ENCODE measurements at regions not wholly inside any gene's neighbourhood (a gene's known extent, or its start where the extent isn't known, plus 50 kb on each side); places are given as distances from the start of the nearest gene placed in this dataset.

DNA sequence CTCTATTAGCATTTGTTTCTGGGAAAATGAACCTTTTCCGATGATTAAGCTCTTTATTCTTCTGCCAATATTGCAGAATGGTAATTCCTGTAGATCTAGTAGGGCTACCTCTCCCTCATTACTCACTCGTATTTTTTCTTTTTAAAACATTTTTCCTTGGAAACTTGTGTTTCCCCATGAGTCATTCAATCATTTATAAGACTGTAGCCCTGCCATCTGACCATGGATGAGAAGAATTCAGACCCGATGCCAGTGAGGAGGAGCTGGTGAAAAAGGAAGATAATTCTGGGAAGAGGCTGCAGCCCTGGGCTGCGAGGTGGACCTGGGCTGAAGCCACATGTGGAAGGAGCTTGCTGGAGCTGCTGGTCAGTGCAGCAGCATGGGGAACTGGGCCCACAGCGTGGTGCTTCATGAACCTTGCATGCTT is 242.8 kb downstream of the KLF6 start:
- DNase-seq (ENCODE audit: low read depth), result peak; percentile 19

DNA sequence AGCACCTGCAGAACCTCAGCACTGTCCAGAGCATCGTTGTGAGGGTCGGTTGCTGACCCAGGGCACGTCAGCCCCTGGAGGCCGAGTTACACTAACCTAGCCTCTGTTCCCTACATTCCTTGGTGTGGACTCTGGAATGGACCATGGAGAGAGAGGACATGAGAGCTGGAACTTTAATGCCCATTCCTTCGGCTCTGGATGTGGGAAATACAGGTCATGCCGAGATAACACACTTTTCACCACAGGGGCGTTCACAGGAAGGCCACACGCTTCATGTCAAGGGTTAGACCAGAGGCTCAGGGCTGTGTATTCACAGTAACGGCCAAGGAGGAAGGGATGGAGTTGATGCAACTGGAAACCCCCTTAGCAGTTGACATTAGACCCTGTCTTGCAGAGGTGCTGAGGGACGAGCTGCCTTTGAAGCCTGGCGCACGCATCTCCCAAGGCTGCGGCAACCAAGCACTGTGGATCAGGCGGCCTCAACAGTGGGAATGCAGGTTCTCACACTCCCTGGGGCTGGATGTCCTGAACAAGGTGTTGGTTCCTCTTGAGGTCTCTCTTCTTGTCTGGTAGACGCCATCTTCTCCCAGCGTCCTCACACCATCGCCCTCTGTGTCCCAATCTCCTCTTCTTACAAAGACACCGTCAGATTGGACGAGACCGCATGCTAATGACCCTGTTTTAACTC is 245.2 kb downstream of the KLF6 start:
- no peak for DNase-seq (ENCODE audit: low read depth)

DNA sequence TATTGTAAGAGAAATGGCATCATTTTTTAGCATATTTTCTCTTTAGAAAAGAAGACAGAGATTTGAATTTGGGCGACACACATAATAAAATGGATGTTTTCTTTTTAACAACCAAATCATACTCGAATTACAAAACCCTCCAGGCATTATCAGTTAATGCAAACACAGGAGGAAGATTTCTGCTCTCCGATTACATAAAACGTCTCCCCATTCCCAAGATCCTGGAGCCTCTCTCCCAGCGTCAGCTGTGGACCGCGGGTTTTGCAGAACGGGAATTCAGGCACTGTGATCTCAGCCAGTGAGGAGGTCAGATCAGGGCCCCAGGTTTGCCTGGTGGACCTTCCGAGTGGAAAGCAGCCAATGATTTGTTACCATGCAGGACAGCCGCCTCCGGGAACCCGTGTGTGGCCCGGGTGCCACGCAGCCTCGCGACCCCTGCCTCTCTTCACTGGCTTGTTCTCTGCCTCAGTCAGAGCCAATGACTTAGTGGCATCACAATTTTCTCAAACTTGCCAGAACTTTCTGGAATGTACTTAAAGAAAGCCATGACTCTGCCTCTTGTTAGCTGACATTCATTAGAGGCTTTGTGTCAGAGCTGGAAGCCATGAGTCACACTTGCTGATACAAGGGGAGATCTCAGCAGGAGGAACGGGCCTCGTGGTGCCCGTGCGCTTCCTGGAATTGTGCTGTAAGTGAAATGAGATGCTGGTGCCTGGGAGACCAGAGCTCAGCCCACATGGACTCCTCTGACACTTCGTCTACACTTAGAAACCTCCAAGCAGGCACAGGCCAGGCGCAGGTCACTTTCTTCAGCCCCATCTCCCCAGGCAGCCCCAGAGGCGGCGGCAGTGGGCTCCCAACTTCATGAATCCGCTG is 246.1 kb downstream of the KLF6 start:
- peak; percentile 92 for DNase-seq (ENCODE audit: low read depth)

DNA sequence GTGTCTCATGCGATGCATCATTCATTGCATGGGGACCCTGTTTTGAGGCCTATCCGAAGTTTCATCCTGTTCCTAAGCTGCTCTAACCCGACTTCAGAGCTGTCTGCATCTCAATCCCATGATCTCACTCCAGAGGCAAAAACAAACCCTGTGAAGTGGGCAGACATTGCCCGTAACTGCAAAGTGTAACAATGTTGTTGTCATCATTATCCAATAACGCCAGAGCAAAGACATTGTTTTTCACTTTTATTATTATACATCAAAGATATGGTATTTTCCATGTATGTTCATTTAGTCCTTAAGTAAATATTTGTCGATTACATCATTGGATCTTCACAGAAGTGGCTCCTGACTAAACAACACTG is 246.7 kb downstream of the KLF6 start:
- peak; percentile 17 for DNase-seq (ENCODE audit: low read depth)

DNA sequence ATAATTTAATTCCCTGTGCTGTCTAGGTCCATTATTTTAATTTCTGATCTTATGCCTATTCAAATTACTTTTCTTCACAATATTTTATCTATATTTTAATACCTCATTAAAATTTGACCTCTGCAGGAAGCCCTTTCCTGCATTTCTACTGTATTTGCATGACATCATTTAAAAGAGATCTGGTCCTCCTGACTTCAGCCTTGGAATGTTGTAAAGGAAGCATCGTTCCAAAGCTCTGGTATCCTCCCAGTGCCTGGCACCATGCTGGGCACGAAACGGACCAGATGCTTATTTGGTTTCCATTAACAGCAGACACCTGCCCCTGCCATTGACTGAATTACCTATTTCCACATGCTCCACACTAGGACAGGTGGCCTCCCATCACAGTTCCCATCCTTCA is 247.5 kb downstream of the KLF6 start:
- no peak for DNase-seq (ENCODE audit: low read depth)

DNA sequence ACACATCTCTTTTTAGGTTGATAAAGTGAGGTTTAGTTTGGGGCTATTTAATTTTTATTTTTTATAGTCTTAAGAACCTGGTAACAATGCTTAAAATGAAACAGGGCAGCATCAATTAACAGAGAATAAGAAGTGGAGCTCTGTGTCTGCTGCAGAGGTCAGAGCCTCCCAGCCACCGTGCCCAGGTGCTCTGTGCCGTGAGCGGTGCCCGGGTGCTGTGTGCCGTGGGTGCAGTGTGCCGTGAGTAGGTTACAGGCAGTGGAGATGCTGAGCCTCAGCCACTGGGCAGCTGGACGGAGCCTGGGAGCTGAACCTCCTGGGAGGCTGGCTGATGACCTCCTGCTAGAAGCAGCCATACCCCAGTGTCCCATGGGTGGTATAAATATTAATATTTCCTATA is 250.0 kb downstream of the KLF6 start:
- DNase-seq (ENCODE audit: low read depth), result no peak

DNA sequence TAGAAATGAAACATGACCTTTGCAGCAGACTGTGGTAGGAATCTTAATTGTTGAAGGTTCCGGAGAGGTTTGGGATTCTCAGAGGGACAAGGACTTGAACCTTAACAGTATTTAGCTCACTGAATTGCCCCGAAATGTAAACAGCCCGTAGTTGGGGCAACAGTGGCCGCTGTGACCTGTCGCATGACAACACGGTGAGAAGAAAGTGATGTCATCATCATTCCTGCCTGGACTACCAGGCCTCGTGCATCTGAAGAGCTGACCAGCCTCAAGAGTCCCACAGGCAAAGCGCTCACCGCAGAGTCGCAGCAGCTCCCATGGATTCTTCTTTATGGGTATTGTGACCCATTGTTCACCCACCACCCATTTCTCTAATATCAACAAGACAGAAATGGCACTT is 250.6 kb downstream of the KLF6 start:
- DNase-seq (ENCODE audit: low read depth), result no peak

DNA sequence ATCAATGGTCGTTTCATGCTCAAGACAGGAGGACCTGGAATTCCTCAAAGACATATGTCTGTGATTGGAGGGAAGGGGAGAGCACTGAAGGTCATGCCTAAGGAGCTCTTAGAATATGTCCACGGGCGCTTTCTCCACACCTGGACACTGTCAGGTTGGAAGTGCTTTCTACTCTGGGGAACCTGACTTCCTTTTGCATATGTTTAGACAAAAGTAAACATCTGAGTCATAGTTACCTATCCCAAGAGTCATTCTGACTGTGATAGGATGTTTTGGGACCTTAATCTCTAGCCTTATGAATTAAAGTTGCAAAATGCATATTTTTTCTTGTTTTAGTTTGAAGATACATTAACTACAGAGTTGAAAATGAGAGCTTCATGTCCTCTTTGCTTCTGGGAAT is 251.7 kb downstream of the KLF6 start:
- no peak for DNase-seq (ENCODE audit: low read depth)

DNA sequence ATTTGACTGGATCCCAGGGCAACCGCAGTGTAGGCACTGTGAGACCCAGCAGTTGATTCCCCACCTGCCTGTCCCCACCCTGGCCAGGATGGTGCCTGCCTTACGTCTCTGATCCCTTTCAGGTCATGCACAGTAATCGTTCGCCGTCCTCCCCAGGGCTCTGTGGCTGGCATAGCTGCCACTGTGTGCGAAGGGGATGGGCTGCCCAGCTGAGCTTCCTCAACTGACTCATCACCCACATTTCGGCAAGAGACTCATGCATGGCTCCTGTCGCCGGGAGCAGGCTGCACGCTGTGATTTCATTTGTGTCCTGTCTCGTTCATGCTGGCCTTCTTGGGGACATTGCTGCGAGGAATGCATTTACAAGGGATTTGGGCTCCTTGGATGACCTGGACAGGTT is 252.4 kb downstream of the KLF6 start:
- DNase-seq (ENCODE audit: low read depth), result peak; percentile 77

DNA sequence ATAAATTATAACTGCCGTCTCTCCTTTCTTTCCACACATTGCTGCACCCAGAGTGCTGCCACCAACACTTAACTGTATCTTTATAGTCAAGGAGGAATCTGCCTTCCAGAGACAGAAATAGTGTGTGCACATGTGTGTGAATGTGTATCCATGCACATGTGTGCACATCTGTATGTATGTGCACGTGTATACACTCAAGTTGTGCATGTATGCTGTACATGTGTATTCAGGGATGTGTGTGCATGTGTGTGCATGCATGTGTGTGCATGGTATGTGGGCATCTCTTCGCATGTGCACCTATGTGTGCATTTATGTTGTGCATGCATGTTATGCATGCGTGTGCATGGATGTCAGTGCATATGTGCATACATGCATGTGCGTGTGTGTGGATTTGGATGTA is 253.3 kb downstream of the KLF6 start:
- no peak for DNase-seq (ENCODE audit: low read depth)

DNA sequence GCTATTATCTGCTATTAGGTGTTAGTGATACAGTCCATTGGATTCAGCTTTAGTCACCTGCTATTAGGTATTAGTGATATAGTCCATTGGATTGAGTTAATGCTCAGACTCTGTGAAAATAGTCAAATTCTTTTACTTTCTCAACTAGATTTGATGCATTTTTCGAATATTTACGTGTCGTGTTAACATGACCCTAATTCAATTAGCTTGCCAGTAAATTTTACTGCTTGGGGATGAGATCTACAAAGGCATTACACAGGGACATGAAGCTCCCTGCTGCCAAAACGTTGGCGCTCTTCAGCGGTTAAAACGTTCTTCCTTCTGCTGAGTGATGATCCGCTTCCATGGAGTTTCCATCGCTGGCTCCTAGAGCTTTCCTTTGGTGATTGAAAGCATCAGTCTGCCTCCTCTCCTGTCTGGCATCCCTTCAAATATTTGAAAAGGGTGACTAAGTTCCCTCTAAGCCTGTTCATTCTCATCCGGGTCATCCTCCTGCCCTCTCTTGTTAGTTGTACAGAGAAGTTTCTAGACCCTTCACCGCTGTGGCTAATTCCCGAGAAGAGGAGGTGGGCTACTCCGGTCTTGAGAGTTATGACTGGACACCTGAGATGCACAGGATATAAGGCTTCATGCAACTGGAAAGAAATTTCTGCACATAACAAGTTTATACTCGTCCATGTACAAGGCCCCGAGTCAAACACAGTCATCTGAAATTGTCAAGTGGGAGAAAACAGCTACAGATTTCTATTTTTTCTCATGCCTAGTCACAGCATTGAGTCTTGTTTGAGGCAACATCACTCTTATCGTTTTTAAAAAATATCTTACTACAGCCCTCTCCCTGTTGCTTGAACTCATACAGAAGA is 254.0 kb downstream of the KLF6 start:
- no peak for DNase-seq (ENCODE audit: low read depth)

DNA sequence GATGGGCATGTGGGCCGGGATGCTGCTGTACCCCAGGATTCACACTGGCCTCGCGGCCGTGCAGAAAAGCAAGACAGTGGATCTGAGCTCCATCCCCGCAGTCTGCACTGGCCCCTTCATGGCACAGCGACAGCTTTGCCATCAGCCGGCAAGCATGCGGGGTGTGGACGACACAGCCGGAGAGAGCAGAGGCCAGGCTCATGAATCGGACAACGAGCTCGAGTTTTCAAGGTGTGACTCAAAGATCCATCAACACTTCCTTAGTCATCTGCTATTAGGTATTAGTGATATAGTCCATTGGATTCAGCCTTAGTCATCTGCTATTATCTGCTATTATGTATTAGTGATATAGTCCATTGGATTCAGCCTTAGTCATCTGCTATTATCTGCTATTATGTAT is 254.7 kb downstream of the KLF6 start:
- DNase-seq (ENCODE audit: low read depth), result no peak

DNA sequence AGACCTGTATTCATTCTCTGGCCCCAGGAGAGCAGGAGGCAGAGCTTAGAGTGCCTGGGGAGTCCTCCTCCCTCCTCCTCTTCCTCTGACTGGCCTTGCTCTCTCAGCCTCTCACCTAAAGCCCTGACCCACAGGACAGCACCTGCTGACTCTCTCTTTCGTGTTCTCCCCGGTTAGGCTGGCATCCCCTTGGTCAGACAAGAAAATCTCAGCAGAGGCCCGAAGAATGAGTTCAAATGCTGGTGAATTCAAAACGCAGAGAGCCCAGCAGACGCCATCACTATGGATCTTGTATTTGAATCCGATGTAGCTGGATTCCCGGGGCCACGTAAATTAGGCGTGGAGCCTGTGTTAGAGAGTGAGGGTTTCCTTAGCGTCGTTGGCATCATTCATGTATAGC is 255.3 kb downstream of the KLF6 start:
- DNase-seq (ENCODE audit: low read depth), result no peak

DNA sequence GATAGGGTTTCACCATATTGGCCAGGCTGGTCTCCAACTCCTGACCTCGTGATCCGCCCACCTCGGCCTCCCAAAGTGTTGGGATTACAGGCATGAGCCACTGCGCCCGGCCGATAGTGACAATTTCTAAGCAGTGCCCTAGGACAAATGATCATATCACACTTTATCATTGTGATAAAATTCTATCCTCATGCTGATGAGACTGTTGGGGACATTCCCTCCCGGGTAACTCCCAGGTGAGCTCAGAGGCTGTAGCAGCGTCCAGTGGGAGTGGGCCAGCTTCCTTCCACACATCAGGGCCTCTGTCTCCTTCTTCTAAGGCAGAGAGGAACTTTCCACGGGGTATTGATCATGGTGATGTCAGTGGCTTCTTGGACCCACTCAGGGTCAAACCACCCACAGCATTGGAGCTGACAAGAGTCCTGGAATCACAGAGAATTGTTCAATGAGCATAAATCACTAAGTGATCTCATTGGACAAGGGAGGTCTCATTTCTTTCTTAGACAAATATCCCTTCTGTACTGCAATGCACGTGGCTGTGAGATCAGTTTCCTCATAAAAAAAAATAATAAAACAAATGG is 256.1 kb downstream of the KLF6 start:
- no peak for DNase-seq (ENCODE audit: low read depth)

DNA sequence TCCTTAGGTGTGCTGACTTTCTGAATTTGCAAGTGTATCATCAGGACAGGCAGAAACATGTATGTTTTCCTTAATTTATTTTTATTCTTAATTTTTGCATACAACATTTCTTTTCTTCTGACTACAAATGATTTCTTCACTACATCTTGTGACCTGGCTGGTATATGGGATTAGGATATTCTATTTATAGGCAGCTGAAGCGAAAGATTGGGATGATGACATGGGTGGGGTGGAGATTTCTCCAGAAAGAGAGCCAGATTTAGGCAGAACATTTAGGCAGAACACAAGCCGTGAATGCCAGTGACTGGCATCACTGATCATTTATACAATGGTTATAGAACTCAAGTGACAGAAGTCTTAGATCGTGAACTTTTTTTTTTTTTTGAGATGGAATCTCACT is 256.7 kb downstream of the KLF6 start:
- DNase-seq (ENCODE audit: low read depth), result no peak

DNA sequence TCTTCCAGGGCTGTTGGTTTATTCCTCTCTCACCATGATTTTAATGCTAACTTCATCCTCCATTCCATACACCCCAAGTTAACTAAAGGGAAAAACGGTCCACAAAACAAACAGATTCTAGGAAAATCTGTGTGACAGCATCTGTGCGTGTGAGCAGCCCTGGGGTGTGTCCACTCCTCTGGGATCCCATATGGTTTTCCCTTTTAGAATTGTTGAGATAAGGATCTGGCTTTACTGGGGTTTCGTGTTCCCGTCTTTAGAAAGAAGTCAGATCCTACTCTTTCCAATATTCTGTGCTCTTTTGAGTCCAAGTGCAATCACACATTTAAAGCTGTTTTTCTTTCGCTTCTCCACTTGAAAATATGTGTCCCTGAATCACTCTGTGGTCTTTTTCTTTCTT is 257.1 kb downstream of the KLF6 start:
- DNase-seq (ENCODE audit: low read depth), result no peak

DNA sequence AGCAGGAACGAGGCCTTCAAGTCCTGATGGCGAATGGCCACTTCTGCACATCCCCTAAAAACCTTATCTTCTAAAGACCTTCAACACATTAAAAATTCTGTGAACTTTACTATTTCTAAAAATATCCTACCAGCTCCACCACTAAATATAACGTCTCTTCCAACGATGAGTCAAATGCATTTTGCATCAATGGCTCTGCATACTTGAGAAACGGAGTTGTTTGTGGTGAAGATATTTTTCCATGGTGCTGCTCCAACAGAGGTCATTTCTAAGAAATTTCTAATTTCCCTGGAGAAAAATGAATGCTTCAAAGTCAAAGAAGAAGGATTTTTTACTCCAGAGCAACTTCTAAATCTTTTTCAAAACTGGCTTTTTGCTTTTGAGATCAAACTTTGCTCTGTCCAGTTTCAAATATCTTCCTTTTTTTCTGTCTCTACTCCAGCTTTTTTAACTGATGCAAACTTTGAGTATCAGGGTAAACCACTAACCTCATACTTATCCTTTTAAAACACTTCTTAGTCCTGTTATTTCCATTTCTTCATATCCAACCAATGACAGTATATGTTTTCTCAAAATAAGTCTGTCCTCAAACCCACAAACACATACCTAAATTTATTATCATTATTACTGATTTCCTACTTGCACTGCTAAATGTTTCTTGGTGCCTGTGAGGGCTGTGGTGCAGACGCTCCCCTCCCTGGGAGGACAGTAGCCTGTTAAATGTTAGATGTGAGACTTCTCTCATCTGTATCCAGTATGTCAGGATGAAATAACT is 258.1 kb downstream of the KLF6 start:
- DNase-seq (ENCODE audit: low read depth), result no peak

DNA sequence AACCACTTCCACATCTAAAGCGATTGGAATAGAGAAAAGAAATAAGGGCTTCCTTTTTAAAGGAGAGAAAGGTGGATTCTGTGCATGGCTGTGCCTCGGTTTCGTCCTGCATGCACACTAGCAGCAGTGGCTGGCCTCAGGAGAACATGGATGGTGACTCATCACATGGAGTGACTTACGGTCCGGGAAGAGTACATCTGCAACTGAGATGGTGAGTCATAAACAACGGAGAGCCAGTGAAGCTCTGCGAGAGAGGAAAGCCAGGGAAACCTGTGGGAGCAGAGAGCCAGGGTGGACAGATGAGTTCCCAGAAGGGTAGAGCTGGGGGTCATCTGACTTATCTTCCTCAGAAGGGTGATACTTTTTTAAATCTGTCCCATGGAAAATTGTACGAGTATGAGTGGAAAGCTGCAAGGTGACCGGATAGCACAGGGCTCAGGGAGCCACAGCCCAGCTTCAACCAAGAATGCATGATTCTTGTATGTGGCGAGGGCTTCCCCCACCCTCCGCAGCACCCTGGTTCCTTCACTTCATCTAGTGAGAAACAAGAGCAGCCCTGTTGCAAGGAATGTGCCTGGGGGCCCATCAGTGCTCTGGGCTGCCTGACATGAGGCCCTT is 259.1 kb downstream of the KLF6 start:
- peak; percentile 90 for DNase-seq (ENCODE audit: low read depth)

DNA sequence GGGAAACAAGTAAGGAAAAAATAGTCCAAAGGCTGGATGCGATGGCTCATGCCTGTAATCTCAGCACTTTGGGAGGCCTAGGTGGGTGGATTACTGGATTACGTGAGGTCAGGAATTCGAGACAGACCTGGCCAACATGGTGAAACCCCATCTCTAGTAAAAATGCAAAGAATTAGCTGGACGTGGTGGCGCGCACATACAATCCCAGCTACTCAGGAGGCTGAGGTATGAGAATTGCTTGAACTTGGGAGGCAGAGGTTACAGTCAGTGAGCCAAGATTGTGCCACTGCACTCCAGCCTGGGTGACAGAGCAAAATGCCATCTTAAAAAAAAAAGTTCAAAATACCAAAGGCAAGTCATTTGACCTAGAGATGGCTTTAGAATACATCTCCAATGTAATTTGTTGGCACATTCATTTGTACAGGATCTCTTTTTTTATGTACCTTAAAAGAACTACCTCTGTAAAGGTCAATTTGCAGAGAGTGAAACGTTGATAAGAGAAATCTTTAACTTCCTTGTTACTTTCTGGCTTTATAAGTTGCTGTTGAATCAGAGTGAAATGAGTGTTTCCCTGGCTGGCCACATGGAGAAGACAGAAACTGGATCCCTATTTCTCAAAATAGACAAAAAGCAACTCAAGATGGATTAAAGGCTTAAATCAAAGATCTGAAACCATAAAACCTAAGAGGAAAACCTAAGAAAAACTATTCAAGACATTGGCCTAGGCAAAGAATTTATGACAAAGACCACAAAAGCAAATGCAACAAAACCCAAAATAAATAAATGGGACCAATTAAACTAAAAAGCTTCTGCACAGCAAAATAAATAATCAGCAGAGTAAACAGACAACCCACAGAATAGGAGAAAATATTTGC is 260.7 kb downstream of the KLF6 start:
- DNase-seq (ENCODE audit: low read depth), result no peak

Data from Daoy (cell line).